Astrocyte of the cerebellum (primary cell): ENCODE measurements at regions not wholly inside any gene's neighbourhood (a gene's known extent, or its start where the extent isn't known, plus 50 kb on each side); places are given as distances from the start of the nearest gene placed in this dataset.

Experiments
- DNase-seq: peaks from one replicate; pipeline ENCODE4 v3.0.0-alpha.2; 2011; ENCODE audit warnings: low read depth
- H3K4me3 ChIP-seq: 2 replicates; pipeline ENCODE4 v1.5.1; 2011; ENCODE audit warnings: mild to moderate bottlenecking, low read depth, low read length, moderate library complexity
- CTCF ChIP-seq: IDR thresholded peaks from 2 replicates; pipeline ENCODE4 v1.5.1; 2012; ENCODE audit warnings: low read length, low read depth, moderate library complexity, mild to moderate bottlenecking; ENCODE audit errors: missing control alignments
- in situ Hi-C: cut with HindIII; loops from 2 replicates; pipeline ENCODE4 v1.10.0; 2017; ENCODE audit warnings: low sequenced_read_pairs

- in situ Hi-C loops = no loop called here
- no peak for TF ChIP-seq CTCF
Observed at GRCh38 chr3:111481551-111481950, 60.4 kb upstream of the CD96 start.

GRCh38 chr3:111482574-111482973 is 59.4 kb upstream of the CD96 start:
- TF ChIP-seq CTCF = no peak
- DNase-seq = no peak
- in situ Hi-C loops = no loop called here
- H3K4me3 ChIP-seq = no peak overlapping the region

More at GRCh38 chr3:111481551-111481950, 60.4 kb upstream of the CD96 start:
- DNase-seq = no peak
- H3K4me3 ChIP-seq = no peak overlapping the region

DNA sequence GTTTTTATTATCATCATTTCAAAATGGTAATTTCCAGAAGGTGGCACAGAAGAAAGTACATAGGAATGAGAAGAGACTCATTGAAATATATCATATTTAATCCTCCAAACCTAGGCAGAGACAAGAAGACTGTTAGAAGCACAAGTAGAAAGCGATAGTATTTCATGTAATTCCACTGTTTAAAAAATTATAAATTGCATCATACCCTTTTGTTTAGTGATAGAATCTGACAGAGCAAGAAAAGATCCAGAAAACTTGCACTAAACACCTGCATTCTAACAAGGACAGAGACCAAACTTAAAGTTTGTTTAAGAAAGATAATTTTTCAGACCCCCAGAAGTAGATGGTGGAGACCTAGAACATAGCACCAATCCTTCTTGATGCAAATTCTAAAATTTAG is 56.9 kb upstream of the CD96 start:
- in situ Hi-C loops = no loop called here
- DNase-seq = no peak
- TF ChIP-seq CTCF = no peak
- no peak overlapping the region for H3K4me3 ChIP-seq
